NCI-H524 treated with DMSO at 0.1 percent for 48 hours (cell line): ENCODE measurements at regions not wholly inside any gene's neighbourhood (a gene's known extent, or its start where the extent isn't known, plus 50 kb on each side); places are given as distances from the start of the nearest gene placed in this dataset.
"Not testable (repeated sequence)": the region's sequence is repeated elsewhere in the genome, so short reads cannot be mapped to it uniquely, and the experiment has no call there.

Experiments
- DNase-seq: peaks from one replicate; lab custom pipeline; 2025; lab: John Stamatoyannopoulos, UW

- DNase-seq, result no peak
These were observed 324.3 kb downstream of the QKI start for GRCh38 chr6:163738725-163739407.

- no peak for DNase-seq
These were observed 323.8 kb downstream of the QKI start for GRCh38 chr6:163738304-163738703.

GRCh38 chr6:163735076-163735475 lies 320.6 kb downstream of the QKI start:
- no peak for DNase-seq

GRCh38 chr6:163733061-163733460 lies 318.5 kb downstream of the QKI start:
- no peak for DNase-seq

- no peak for DNase-seq
These were observed 318.0 kb downstream of the QKI start for GRCh38 chr6:163732479-163732878.

GRCh38 chr6:163732014-163732351 lies 317.5 kb downstream of the QKI start:
- not testable (repeated sequence) for DNase-seq

- no peak for DNase-seq
These were observed 316.9 kb downstream of the QKI start for GRCh38 chr6:163731215-163732013.

GRCh38 chr6:163730246-163731210 lies 316.0 kb downstream of the QKI start:
- no peak for DNase-seq

- no peak for DNase-seq
These were observed 314.8 kb downstream of the QKI start for GRCh38 chr6:163729127-163729872.

GRCh38 chr6:163728442-163729126 lies 314.1 kb downstream of the QKI start:
- no peak for DNase-seq

GRCh38 chr6:163726037-163726695 lies 311.6 kb downstream of the QKI start:
- no peak for DNase-seq

GRCh38 chr6:163725008-163725941 lies 310.8 kb downstream of the QKI start:
- no peak for DNase-seq

GRCh38 chr6:163724196-163724595 lies 309.7 kb downstream of the QKI start:
- no peak for DNase-seq

GRCh38 chr6:163723759-163724158 lies 309.2 kb downstream of the QKI start:
- no peak for DNase-seq

GRCh38 chr6:163721922-163722692 lies 307.6 kb downstream of the QKI start:
- DNase-seq, result no peak

- no peak for DNase-seq
These were observed 306.9 kb downstream of the QKI start for GRCh38 chr6:163721435-163721834.

GRCh38 chr6:163720460-163721235 lies 306.1 kb downstream of the QKI start:
- no peak for DNase-seq

GRCh38 chr6:163720005-163720404 lies 305.5 kb downstream of the QKI start:
- no peak for DNase-seq
